NCI-H345 (cell line): ENCODE measurements at regions not wholly inside any gene's neighbourhood (a gene's known extent, or its start where the extent isn't known, plus 50 kb on each side); places are given as distances from the start of the nearest gene placed in this dataset.
A peak's percentile ranks its signal among the peaks of the same experiment; 100 is the strongest.

Experiments
- DNase-seq: peaks from one replicate; lab custom pipeline; 2025; lab: John Stamatoyannopoulos, UW

DNA sequence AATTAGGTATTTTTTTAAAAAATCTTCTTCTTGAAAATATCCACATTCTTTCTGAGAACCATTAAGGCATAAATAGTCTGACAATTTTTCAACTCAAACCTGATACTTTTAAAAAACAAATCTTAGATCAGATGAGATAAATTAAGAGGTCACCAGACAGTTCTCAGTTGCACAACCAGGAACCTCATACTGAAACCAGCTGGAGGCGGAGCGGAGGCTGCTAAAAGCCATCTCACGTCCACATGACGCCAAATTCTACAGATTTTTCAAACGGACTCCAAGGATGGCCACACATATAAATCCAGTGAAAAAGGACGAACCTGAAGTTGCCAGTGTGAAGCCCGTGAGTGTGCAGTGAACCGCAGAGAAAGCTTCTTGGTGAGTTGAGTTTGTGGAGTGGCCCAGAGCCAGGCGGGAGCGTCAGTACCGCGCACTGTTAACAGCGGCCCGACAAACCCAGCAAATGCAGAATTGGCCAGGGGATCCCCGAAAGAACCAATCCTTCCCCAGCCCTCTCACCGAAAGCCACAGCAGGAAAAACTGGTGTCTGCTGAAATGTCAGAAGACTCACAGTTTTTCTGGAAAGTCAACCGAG lies 53.1 kb upstream of the BBS5 start:
- no peak for DNase-seq

DNA sequence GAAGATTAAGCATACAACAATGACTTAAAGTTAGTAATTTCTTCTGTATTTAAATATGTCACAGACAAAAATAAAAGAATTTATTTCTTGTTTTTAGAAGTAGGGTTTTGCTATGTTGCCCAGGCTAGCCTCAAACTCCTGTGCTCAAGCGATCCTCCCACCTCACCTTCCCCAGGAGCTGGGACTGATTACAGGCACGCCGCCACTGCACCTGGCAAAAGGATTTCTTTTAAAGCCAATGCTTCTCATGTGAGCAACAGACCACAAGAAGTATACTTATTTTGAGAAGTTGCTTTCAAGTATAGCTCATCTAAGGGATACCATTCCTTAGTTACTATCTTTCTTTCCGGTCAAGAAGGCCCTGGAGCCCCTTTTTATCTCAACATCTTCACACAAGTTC lies 57.2 kb upstream of the BBS5 start:
- no peak for DNase-seq

DNA sequence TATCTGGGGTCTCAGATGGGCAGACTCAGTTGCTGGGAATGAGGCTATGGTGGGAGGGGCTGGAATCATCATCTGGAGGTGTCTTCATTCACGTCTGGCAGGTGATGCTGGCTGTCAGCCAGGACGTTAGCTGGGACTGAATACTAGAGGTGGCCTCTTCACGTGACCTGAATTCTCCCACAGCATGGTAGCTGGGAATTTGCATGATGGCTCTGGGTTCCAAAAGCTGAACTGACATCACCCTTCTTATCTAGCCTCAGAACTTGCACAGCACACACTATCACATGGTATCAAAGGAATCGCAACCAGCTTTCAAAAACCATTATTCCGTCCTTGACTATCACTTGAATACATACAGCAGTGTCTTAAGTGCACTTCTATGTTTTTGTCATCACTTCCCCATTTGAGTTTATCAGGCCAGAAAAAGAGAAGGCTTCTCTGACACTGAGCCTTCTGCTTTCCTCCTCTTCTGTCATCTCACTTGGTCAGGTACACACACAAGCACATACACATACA lies 53.0 kb upstream of the LRP2 start:
- DNase-seq, result peak; percentile 57
